GM18868 (cell line): ENCODE measurements at regions not wholly inside any gene's neighbourhood (a gene's known extent, or its start where the extent isn't known, plus 50 kb on each side); places are given as distances from the start of the nearest gene placed in this dataset.
A peak's percentile ranks its signal among the peaks of the same experiment; 100 is the strongest.

Experiments used
- ATAC-seq: cut with Tn5 transposase; IDR thresholded peaks from one replicate; pipeline ENCODE4 v1.9.1; 2021; ENCODE audit warnings: mild to moderate bottlenecking, moderate library complexity; ENCODE audit not compliant: unreplicated experiment

DNA sequence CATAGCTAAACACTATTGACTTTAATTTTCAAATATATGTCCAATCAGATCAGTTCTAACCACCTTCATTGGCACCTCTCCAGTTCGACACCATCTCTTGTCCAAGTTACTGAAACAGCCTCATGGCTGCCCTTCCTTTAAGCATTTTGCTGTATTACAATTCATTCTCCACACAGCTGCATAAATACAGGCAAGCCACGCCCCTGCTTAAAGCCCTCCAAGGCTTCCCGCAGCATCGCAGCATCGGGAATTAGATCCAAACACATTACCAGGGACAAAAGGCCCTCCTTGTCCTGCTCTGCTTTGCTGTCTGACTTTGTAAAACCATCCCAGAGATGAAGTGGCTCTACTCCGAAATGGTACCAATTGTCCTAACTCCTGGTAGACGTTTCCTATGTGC is 75.1 kb upstream of the RAI14 start:
- no peak for ATAC-seq

DNA sequence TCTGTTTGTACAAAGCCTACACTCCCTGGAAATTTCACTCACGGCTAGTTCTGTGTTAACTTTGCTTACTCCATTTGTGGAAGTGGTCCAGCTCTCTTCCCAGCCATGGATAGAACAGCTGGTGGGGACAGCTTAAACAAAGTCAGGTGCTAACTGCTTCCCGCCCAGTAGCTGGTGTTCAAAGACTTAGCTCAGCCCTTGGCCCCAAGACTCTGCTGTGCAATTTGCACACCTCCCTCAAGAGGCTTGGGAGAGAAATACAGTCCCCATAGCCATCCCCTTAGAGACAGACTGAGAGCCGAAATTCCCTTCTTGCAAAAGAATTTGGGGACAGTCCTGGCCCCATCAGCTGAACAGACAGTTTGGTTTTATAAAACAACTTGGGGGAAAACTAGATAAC is 73.8 kb upstream of the RAI14 start:
- no peak for ATAC-seq

DNA sequence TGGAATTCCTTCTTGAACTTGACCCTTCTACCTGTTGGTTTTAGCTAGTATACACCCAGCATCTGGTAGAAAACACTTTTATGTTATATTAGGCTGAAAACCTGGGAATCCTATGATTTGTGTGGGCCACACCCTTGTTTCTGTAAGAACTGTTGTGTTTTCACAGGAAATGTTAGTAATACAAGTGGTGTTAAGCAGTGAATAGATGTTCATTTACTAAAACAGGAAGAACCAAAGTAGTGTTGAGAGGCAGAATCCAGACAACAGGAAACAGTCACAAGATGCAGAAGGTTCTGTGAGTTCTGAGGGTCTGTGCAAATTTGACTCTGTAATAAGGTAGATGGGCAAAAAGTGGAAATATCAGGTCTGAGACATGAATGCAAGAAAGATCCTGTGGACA is 73.0 kb upstream of the RAI14 start:
- no peak for ATAC-seq

DNA sequence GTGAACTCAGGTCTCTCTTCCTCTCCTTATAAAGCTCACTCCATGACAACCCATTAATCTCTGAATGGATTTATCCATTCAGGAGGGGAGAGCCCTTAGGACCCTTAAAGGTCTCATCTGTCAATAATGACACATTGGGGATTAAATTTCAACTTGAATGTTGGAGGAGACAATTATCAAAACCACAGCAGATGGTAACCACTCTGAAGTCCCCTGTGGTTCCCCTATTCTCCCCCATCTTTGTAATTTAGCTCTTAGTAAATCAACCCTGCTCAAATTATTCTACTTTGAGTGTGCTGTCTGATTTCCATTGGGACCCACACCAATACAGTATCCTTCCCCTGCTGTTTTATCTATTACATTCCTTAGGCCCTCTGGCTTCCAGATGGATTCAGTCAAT is 72.0 kb upstream of the RAI14 start:
- ATAC-seq = no peak

DNA sequence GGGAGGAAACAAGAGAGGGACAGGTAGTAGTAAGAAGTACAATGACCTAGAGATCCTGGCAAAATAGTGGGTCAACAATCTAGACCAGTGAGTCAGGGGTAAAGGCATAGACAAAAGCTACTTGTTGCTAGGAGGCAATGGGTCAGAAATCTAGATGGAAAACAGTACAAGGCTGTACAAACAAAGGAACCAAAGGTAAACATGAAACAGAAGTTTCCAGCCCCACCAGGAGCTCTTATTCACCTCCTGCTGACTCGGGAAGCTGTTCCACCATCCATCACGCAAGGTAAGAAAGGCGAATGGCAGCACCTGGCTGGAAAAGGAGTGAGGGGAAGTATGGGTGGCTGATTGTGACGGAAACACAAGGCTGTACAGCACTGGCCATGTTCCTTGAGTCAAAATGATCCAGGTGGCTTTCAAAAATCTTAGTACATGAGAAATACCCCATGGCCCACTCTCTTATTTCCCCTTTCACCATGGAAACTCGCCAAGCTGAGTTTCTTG is 70.5 kb upstream of the RAI14 start:
- ATAC-seq = no peak

DNA sequence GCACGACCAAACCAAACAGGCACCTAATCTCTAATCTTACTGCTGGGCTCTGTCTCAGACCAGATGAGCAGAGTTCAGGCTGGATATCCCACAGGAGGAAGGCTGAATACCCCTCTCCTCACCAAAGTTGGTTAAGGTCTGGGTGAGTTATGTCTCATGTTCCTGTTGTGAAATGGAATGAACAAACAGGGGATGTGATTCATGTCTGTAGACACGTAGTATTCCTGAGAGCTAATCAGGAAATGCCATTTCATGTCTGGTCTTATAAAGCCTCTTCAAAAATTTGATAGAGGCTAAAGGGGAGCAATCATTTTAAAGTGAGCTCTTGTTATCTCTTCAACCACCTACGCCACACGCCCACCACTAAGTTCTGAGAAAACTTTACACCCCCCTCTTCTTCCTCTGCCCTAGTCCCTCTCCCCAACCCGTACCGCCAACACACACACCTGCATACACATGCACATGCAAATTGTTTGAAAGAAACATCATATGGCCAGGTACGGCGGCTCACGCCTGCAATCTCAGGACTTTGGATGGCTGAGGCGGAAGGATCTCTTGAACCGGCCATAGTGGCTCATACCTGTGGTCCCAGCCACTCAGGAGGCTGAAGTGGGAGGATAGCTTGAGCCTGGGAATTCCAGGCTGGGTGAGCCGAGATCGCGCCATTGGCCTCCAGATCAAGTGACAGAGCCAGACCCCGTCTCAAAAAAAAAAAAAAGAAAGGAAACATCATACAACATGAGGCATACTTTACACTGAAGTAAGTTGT is 69.8 kb upstream of the RAI14 start:
- no peak for ATAC-seq

DNA sequence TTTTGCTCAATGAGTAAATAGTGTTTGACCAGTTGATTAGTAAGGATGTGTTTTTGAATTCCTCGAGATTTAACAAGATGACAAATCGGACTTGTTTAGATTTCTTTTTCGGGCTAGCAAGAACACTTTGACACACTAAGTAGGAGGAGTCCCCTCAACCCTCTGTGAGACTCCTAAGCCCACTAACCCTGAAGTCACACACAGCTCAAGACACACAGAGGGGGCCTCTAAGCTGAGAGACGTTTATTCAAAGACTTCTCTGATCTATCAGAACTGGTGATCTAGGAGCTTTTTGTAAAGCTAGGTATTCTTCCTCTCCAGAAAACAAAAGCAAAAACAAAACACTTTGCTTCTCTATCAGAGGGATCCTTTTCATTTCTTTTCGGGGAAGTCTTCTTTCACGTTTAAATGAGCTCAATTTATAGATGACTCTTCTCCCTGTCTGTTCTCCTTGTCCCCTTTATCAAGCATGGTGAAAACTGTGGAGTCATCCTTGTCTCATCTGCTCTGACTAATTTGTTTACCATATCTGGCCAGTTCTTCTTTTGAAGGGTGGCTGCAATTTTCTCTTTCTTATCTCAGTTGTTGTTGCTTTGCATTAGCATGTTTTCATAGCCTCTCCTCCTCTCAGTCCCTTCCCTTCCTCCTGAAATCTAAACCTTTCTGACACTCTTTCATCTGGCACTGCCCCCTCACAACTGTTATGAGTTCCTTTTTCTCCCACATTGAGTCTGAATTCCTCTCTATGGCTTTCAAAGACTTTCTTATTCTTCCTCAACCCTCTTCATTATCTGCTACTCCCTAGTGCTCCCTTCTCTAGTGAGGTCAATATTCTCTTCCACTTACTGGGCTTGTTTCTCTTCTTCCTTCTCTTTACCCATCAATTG is 68.5 kb upstream of the RAI14 start:
- ATAC-seq = peak; percentile 37

DNA sequence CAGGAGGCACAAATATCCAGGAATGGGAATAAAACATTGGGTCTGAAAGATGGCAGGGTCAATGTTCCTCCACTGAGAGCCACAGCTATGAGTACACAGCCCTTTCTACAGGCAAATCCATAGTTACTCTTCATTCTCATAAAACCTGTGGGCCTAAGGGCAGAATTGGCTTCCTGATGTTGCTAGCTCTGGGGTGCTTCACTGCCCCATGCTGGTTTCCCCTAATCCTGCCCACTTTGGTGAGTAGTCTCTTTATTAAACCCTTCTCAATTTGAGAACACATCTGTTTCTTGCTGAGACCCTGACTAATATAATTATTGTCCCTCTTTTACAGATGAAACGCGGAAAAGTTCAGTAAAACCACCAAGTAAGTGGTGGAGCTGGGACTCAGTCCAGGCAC is 66.3 kb upstream of the RAI14 start:
- ATAC-seq = no peak

DNA sequence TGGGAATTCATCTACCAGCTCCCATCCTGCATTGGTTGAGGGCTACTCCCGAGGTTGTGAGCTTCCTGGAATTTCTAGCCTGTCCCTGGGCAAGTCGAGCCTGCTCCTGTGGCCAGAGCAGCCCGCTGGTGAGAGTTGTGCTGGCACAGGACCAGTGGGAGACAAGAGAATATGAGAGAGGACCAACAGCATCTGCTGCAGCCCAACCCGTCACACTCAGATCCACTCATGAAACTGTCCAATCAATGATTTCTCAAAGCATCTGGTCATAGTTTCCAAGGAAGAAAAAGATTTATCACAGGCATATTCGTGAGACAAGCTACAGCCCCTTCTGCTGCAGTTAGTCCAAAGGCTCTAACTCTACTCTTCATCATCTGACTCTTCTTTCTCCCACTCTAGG is 64.4 kb upstream of the RAI14 start:
- ATAC-seq = no peak

DNA sequence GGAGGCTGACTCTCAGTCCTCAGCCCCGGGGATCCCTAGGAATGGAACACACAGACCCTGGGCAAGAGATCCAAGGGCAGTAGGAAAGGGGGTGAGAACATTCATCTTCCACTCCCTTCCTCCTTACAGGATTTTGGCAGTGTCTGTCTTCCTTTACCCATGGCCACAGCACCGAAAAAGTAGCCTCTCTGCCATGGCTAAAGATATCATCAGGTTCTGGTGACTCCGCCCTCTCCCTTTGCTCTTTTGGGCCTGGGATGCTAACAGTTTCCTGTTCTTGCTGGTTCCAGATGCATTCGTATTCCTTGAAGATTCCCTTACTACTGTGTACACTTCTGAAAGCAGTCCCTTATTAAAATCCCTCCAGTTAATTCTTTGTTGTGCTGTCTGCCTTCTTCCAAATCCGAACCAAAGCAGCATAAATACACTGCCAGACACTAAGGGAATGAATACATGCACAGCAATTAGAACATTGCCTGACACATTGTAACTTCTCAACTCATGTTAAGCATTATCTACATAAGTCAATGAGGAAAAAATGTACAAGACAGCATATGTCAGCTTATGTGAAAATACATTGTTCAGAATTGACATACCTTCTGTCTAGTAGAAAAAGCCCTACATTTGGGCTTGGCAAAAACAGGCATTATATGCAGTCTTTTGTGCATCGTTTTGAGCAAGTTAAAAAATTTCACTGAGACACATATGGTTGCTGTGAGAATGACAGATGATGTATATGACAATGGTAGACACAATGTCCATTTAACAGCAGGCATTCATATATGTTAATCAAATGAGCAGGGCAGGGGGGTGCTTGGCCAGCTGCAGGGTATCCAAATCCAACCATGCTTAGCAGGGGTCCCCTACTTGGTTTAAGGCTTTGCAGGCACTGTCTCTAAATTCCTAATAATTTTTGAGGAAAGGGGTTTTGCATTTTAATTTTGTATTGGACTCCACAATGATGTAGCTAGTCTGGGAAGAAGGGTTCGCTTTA is 58.8 kb upstream of the RAI14 start:
- ATAC-seq = no peak

DNA sequence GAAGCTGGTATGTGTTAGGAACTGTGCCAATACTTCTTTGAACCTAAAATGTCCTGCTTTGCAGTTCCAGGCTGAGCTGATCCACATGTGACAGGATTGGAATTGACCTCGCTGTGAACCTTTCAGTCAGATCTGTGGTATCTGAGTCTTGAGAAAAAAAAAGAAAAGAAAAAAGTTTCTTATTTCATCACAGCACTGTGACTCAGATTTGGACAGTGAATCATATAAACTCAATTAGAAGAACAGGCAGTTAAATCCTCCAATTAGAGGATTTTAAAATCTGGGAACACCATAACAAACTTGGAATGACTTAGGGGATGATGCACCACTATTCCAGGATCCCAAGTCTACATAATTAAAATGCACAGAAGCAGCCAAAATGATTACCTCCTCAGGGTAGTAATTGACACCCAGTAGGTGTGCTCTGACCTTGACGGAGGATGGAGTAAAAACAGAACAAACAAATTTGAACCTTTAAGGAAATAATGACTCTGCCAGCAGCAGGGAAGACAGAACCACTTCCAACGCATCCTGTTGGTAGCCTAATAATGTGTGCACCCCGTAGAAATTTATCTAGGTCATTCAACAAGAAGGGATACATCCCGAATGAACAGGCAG is 57.8 kb upstream of the RAI14 start:
- no peak for ATAC-seq

DNA sequence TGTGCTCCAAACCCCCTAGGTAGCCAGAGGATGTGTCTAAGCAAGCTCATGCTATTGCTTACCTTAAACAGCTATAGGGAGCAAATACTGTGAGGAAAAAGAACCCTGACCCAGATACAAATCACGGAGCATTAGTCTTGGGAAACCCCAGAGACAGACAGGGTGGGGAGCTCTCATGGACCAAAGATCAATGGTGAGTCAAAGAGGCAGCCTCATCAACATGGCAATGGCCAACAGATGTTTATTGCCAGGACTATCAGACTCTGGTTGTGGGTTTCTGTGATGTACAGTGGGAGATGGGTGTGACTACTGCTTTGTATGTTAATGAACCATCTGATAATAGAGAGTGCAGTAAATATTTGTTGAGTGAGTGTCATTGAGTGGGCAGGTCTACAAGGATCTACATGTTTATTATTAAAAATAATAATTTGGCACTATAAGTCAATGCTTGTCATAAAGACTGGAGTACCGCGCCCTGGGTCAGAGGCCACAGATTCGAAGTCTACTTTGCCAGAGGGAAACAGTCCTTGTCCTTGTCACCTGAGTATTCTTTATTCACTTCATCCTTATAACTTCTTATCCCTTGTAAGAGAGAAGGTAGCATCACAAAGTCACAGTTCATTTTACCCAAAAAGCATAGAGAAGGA is 56.5 kb upstream of the RAI14 start:
- no peak for ATAC-seq

DNA sequence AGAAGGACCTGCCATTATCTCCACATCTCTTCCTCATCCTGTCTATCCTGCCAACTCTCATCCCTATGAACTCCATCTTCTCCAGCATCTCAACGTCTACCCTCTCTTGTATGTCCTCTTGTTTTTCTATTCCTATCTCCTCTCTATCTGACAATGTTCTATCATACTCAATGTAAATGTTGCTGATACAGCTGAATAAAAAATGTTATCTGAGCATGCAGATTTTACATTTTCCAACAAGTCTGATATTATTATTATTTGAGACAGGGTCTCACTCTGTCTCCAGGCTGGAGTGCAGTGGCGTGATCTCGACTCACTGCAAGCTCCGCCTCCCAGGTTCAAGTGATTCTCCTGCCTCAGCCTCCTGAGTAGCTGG is 56.0 kb upstream of the RAI14 start:
- ATAC-seq = no peak

DNA sequence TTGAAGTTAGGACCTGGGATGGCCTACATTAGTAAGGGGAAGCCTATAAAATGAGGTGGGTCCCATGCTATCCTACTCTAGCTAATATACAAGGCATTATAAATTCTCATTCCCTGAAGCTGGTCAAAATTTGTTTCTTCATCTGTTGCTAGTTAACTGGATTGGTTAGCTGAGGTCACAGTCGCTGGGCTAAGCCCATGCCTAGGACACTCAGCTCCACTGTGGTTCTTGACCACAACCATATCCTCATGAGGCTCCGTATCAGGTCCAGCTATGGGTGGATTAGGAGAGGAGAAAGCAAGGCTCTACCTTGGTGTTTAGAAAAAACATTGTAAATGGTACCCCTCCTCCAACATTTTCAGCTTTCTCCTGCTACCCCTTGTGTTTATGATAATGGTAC is 52.8 kb upstream of the RAI14 start:
- no peak for ATAC-seq

DNA sequence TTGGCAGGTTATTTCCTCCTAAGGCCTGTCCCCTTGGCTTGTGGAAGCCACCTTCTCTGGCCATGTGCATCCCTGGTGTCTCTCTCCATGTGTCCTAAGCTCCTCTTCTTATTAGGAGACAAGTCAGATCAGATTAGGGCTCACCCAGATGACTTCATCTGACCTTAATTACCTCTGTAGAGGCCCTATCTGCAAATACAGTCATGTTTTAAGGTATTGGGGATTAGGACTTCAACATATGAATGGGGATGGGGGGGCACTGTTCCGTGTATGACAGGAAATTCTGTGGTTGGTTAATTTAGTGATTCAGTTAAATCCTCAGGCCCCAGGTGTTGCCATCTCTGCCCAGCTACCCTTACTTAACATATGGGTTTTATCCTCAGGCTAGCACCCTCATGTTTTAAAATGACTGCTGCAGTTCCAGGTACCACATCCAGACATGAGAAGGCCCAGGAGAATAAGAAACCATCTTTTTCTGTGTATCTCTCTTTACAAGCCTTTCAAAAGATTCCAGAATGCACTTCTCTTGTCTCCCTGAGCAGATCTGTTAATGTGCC is 51.9 kb upstream of the RAI14 start:
- no peak for ATAC-seq

DNA sequence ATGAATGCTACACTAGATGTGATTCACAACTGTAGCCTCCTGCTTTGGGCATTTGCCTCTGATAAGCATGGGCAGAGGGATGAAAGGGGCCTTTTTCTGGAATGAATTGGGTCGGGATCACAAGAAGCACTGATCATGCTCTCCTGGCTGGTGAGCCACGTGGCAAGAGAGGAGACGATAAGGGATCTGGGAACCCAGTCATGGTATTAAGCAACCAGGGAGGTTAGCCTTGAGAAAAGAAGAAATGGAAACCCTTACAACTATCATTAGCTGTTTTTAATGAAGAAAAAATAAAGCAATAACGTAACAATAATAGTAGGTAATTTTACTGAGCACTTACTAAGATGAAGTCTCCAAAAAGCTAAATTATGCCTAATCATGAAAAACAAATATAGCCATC is 50.0 kb upstream of the RAI14 start:
- ATAC-seq = no peak
